ENCODE measurements at regions not wholly inside any gene's neighbourhood (a gene's known extent, or its start where the extent isn't known, plus 50 kb on each side); places are given as distances from the start of the nearest gene placed in this dataset.

- no peak for DNase-seq (ENCODE audit: insufficient read length, low spot score)
Measured at GRCh38 chr7:128145191-128145590, 95.9 kb upstream of the LEP start.

GRCh38 chr7:128146052-128146451 lies 95.0 kb upstream of the LEP start:
- FAIRE-seq (no peak), DNase-seq (ENCODE audit: insufficient read length, low spot score) (no peak)
- no peak for TF ChIP-seq POLR2A (IDR thresholded peaks at IDR 0.05; ENCODE audit: low read depth, low read length)

More at GRCh38 chr7:128145191-128145590, 95.9 kb upstream of the LEP start:
- no peak for TF ChIP-seq POLR2A (IDR thresholded peaks at IDR 0.05; ENCODE audit: low read depth, low read length)
- no peak for FAIRE-seq

DNA sequence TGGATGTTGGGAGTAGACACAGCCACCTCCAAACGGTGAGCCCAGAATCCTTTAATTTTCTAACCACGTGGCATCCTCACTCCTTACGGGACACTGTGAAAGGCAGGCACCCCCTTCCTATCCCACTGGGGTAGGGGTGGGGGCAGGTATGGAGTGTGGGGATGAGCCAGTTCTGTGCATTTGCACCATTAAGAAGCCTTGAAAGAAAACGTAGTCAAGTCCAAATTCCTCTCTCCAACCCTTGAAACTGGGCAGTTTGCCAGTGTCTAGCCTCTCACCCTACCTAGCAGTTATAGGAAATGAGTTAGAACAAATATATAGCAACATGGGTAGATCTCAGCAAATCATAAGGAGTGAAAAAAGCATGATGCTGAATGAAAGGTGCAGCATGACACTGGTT lies 92.4 kb upstream of the LEP start:
- FAIRE-seq = no peak
- no peak for DNase-seq (ENCODE audit: insufficient read length, low spot score)
- TF ChIP-seq POLR2A (IDR thresholded peaks at IDR 0.05; ENCODE audit: low read depth, low read length) = no peak

- FAIRE-seq (no peak), DNase-seq (ENCODE audit: insufficient read length, low spot score) (no peak)
- no peak for TF ChIP-seq POLR2A (IDR thresholded peaks at IDR 0.05; ENCODE audit: low read depth, low read length)
Measured at GRCh38 chr7:128150223-128150865, 90.7 kb upstream of the LEP start.

GRCh38 chr7:128151635-128152034 lies 89.4 kb upstream of the LEP start:
- no peak for FAIRE-seq
- TF ChIP-seq POLR2A (IDR thresholded peaks at IDR 0.05; ENCODE audit: low read depth, low read length) = no peak

DNA sequence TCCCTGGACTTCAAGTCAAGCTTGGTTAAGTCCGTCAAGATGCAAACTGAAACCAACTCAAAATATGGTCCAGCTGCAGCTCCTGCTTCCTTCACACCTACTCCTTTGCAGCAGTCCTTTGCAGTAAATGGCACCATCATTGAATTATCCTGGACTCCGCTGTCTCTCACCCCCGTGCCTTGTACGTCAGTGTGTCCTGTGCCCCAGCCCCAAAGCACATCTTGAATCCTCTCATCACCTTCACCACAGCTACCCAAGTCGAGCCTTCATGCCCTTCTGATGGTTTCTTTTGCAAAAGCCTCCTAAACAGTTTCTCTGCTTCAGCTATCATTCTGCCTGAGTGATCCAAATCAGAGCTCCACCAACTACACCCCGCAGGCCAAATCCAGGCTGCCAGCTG lies 88.4 kb upstream of the LEP start:
- no peak for FAIRE-seq
- DNase-seq (ENCODE audit: insufficient read length, low spot score) = no peak
- no peak for TF ChIP-seq POLR2A (IDR thresholded peaks at IDR 0.05; ENCODE audit: low read depth, low read length)

More at GRCh38 chr7:128151635-128152034, 89.4 kb upstream of the LEP start:
- DNase-seq (ENCODE audit: insufficient read length, low spot score) = no peak

DNA sequence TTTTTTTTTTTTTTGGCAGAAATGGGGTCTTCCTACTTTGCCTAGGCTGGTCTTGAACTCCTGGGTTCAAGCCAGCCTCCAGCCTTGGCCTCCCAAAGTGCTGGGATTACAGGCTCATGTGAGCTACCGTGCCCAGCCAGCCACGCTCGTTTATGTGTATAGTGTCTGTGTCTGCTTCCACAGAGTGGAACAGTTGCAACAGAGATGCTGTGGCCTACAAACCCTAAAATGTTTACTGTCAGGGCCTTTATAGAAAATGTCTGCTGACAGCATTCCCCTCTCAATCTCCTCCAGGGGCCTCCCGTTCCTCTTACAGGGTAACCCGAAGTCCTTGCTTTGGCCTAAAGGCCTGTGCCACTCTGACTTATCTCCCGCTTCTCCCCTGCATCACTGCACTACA lies 87.6 kb upstream of the LEP start:
- FAIRE-seq = no peak
- DNase-seq (ENCODE audit: insufficient read length, low spot score) = no peak
- TF ChIP-seq POLR2A (IDR thresholded peaks at IDR 0.05; ENCODE audit: low read depth, low read length) = no peak

DNA sequence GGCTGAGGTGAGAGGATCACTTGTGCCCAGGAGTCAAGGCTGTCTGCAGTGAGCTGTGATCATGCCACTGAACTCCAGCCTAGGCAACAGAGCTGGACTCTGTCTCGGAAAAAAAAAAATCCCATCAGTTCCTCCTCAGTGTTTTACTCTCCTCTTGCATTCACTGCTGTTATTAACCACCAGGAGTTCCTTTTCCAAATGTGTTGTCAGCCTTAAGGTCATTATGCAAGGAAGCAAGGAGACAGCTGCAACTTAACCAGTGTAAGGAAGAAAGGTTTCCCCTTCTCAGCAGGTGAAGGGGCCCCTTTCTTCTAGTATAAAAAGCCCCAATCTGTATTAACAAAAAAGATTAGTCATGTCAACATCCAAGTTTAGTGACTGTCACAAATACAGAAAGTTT lies 86.6 kb upstream of the LEP start:
- TF ChIP-seq POLR2A (IDR thresholded peaks at IDR 0.05; ENCODE audit: low read depth, low read length) = no peak
- DNase-seq (ENCODE audit: insufficient read length, low spot score) (no peak), FAIRE-seq (no peak)

DNA sequence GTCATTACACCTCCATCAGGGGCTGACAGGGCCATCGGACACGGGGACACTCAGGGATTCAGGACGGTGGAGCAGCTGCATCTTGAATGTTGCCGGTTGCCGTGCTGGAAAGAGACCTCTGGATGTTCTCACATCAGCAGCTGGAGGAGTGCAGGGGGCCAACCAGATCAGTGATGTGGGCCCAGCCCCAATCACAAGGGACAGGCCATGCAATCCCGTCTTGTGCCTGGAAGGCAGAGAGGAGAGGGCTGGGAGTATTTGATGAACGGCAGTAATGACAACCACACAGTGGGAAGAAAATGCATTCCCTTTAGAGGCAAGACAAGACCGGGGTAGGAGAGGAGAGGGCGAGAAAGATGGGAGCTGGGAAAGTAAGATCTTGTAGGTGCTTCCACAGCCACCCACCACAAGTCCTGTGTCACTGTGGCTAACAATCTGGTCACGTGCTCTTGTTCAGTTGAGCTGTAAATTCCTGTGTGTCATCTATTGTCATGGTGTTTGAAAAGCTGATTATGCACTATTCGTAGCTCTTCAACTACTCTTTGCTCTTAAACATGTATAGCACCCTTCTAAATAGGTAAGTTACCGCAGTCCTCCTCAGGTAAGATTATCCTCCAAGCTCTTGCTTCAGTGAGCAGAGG lies 85.9 kb upstream of the LEP start:
- FAIRE-seq = no peak
- DNase-seq (ENCODE audit: insufficient read length, low spot score) = no peak
- TF ChIP-seq POLR2A (IDR thresholded peaks at IDR 0.05; ENCODE audit: low read depth, low read length) = no peak

DNA sequence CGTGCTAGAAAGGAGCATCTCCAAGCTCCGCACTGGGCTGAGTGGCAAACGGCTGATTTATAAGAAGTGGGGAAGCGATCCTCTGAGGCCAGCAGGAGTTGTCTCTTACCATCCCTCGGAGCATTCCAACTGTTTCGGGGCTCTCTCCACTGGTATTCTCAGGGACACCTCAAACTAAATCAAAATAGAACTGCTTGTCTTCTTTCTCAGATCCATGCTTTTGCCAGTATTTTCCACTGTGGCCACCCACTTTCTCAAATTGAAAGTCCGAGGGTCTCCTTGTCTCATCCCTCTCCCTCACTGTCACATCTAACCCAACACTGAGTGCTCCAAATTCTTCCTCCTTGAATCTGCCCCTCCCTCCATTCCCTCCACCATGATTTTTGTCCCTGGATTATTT lies 83.2 kb upstream of the LEP start:
- TF ChIP-seq POLR2A (IDR thresholded peaks at IDR 0.05; ENCODE audit: low read depth, low read length) = no peak
- DNase-seq (ENCODE audit: insufficient read length, low spot score) (no peak), FAIRE-seq (no peak)

DNA sequence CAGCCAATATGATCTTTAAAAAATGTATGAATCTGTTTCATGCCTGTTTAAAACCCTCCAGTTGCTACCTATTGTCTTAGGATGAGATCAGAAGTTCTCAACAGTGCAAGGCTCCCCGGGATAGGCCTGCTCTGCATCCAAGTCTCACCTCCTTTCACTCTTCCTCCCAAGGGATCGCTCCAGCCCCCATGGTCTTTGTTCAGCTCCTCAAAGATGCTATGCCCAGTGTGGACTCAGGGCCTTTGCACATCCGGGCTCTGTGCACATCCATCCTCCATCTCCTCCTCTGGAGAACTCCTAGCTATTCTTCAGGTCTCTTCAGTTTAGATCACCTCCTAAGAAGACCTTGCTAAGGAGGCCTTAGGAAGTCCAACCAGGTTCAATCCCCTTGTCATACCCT lies 82.7 kb upstream of the LEP start:
- FAIRE-seq = no peak
- no peak for TF ChIP-seq POLR2A (IDR thresholded peaks at IDR 0.05; ENCODE audit: low read depth, low read length)

DNA sequence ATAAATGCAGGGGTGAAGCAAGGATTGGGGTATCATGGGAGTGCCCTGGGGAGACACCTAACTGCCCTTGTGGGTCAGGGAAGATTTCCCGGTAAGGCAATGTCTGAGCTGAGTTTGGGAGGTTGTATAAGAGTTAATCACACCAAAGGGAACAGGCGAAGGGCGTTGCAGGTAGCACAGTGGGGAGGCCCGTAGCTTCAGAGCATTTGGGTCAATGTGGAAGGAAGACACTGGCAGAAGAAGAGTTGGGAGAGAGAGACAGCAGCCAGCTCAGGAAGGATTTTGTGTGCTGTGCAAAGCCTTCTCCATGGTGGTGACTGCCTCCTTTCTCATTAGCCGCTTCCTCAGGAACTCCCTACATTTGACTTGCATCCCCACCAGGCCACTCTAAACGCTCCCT lies 80.8 kb upstream of the LEP start:
- no peak for TF ChIP-seq POLR2A (IDR thresholded peaks at IDR 0.05; ENCODE audit: low read depth, low read length)
- no peak for FAIRE-seq

More for the DNA sequence above, 82.7 kb upstream of the LEP start:
- no peak for DNase-seq (ENCODE audit: insufficient read length, low spot score)

GRCh38 chr7:128161466-128162125 lies 79.5 kb upstream of the LEP start:
- DNase-seq (ENCODE audit: insufficient read length, low spot score) = no peak
- TF ChIP-seq POLR2A (IDR thresholded peaks at IDR 0.05; ENCODE audit: low read depth, low read length) = no peak
- no peak for FAIRE-seq

More for the DNA sequence above, 80.8 kb upstream of the LEP start:
- no peak for DNase-seq (ENCODE audit: insufficient read length, low spot score)

DNA sequence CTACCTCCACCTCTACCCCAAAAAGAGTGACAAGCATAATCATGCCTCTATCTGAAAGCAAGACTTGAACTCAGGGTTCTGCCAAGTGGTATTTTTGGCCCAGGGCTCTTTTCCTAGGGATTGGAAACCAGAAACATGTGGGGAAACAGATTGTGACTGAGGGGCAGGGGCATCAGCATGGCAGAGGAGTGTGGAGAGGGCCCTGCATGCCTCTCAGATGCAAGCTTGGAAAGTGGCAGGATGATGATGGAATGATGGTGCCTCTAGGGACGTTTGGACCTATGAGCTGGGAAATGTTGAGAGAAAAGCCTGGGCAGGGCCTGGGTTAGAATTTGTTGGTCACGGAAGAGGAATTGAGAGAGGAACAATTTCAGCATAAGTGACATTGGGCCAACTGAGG lies 78.4 kb upstream of the LEP start:
- FAIRE-seq = no peak
- DNase-seq (ENCODE audit: insufficient read length, low spot score) = no peak
- TF ChIP-seq POLR2A (IDR thresholded peaks at IDR 0.05; ENCODE audit: low read depth, low read length) = no peak

DNA sequence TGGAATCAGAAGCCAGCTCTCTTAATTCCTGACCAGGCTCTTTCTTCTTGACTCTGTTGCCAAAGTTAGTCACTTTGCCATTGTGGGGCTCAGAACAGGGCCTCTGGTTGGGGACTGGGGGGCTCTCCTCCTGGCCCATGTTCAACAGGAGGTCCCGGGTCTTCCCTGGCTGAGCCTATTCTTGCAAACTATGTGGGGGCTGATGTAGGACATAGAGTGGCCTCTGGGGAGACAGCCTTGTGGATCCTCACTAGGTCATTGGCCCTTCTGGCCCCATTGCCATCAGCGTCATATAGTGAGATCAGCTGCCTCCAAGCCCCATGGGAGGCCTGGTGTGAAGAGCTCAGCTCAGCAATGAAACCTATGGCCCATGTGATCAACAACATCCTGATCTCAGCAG lies 77.6 kb upstream of the LEP start:
- no peak for DNase-seq (ENCODE audit: insufficient read length, low spot score)
- TF ChIP-seq POLR2A (IDR thresholded peaks at IDR 0.05; ENCODE audit: low read depth, low read length) = no peak
- no peak for FAIRE-seq

Measured in H54 (cell line).